GM06990 (cell line): ENCODE measurements at regions not wholly inside any gene's neighbourhood (a gene's known extent, or its start where the extent isn't known, plus 50 kb on each side); places are given as distances from the start of the nearest gene placed in this dataset.

Experiments used
- DNase-seq: peaks from one replicate; pipeline ENCODE4 v3.0.0-alpha.2; 2011; ENCODE audit not compliant: insufficient read length; ENCODE audit errors: extremely low read depth
- H3K27me3 ChIP-seq: replicated peaks from 2 replicates; pipeline ENCODE4 v1.6.0; 2011; ENCODE audit warnings: low read length; ENCODE audit not compliant: control insufficient read depth, insufficient read depth
- H3K36me3 ChIP-seq: 2 replicates; pipeline ENCODE4 v1.5.1; 2011; ENCODE audit warnings: low read length; ENCODE audit not compliant: control insufficient read depth, insufficient read depth
- H3K4me3 ChIP-seq: replicated peaks from 2 replicates; pipeline ENCODE4 v1.5.1; 2011; ENCODE audit warnings: low read depth, mild to moderate bottlenecking, control low read depth, low read length
- CTCF ChIP-seq: IDR thresholded peaks from 2 replicates; pipeline ENCODE4 v1.5.1; 2011; ENCODE audit warnings: low read length, control low read depth, mild to moderate bottlenecking, inconsistent platforms; ENCODE audit not compliant: insufficient read depth, poor library complexity, severe bottlenecking

GRCh38 chr11:11728386-11728785 is 106.6 kb upstream of the GALNT18 start:
- H3K36me3 ChIP-seq = no peaks in the 10 kb centered on the region
- no peak for DNase-seq
- no peaks in the 10 kb centered on the region; the same call in 1 of the 2 replicates for H3K27me3 ChIP-seq
- no peak overlapping the region for H3K4me3 ChIP-seq
- no peak for TF ChIP-seq CTCF

- Histone ChIP-seq H3K36me3 (no peaks in the 10 kb centered on the region), H3K4me3 (no peak overlapping the region), H3K27me3 (no peaks in the 10 kb centered on the region; the same call in none of the 2 replicates)
- DNase-seq = no peak
- no peak for TF ChIP-seq CTCF
Observed at GRCh38 chr11:11725438-11725837, 103.6 kb upstream of the GALNT18 start.

GRCh38 chr11:11724994-11725393 is 103.2 kb upstream of the GALNT18 start:
- Histone ChIP-seq H3K4me3 (no peak overlapping the region), H3K36me3 (no peaks in the 10 kb centered on the region), H3K27me3 (no peaks in the 10 kb centered on the region; the same call in none of the 2 replicates)
- TF ChIP-seq CTCF = no peak
- DNase-seq = no peak

GRCh38 chr11:11722861-11723260 is 101.1 kb upstream of the GALNT18 start:
- no peaks in the 10 kb centered on the region; the same call in 1 of the 2 replicates for H3K27me3 ChIP-seq
- H3K4me3 ChIP-seq = no peak overlapping the region
- no peaks in the 10 kb centered on the region for H3K36me3 ChIP-seq
- DNase-seq = no peak
- no peak for TF ChIP-seq CTCF

- H3K4me3 ChIP-seq = no peak overlapping the region
- TF ChIP-seq CTCF = no peak
- no peak for DNase-seq
- no peaks in the 10 kb centered on the region for H3K36me3 ChIP-seq
- H3K27me3 ChIP-seq = no peaks in the 10 kb centered on the region; the same call in 1 of the 2 replicates
Observed at GRCh38 chr11:11722246-11722645, 100.4 kb upstream of the GALNT18 start.

DNA sequence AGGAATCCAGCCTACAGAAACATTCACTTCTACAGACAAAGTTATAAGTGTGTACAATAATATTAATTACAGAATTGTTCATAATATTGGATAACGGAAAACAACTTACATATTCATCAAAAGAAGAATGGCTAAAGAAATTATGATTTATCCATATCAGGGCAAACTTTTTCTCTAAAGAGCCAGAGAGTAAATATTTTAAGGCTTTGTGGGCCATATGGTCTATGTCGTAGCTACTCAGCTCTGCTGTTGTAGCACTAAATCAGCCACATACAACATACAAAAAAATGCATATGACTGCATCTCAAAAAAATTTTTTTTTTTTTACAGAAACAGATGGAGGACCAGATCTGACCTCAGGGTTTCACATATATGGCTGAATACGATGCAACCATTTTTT is 96.7 kb upstream of the GALNT18 start:
- TF ChIP-seq CTCF = no peak
- no peak for DNase-seq
- Histone ChIP-seq H3K4me3 (no peak overlapping the region), H3K36me3 (no peaks in the 10 kb centered on the region), H3K27me3 (no peaks in the 10 kb centered on the region; the same call in 1 of the 2 replicates)
